Endodermal cell (in vitro differentiated cells): ENCODE measurements at regions not wholly inside any gene's neighbourhood (a gene's known extent, or its start where the extent isn't known, plus 50 kb on each side); places are given as distances from the start of the nearest gene placed in this dataset.

Experiments
- DNase-seq: peaks from one replicate; pipeline ENCODE4 v3.0.0-alpha.2; 2017
- H3K27ac ChIP-seq: 2 replicates; pipeline ENCODE4 v1.5.1; 2013; ENCODE audit warnings: mild to moderate bottlenecking, low read depth, low read length, moderate library complexity
- H3K27me3 ChIP-seq: 2 replicates; pipeline ENCODE4 v1.6.1; 2013; ENCODE audit warnings: mild to moderate bottlenecking, low read length, moderate library complexity; ENCODE audit not compliant: insufficient read depth, control insufficient read depth, poor library complexity, severe bottlenecking
- H3K36me3 ChIP-seq: 2 replicates; pipeline ENCODE4 v1.7.0; 2013; ENCODE audit warnings: mild to moderate bottlenecking, low read length, moderate library complexity; ENCODE audit not compliant: control insufficient read depth, insufficient read depth
- H3K4me1 ChIP-seq: one replicate; pipeline ENCODE4 v1.7.0; 2013; ENCODE audit warnings: low read length; ENCODE audit not compliant: control insufficient read depth, insufficient read depth
- H3K4me3 ChIP-seq: 2 replicates; pipeline ENCODE4 v1.5.1; 2013; ENCODE audit warnings: mild to moderate bottlenecking, low read length, moderate library complexity
- H3K9ac ChIP-seq: 2 replicates; pipeline ENCODE4 v1.6.1; 2013; ENCODE audit warnings: mild to moderate bottlenecking, low read length, moderate library complexity; ENCODE audit not compliant: poor library complexity, severe bottlenecking; ENCODE audit errors: extremely low read depth
- H3K9me3 ChIP-seq: 2 replicates; pipeline ENCODE4 v1.6.1; 2013; ENCODE audit warnings: mild to moderate bottlenecking, low read length, moderate library complexity; ENCODE audit not compliant: control insufficient read depth
- H3K27ac Mint-ChIP-seq: 2 replicates; pipeline ENCODE4 v1.8.0; 2020; ENCODE audit warnings: mixed read lengths
- H3K27me3 Mint-ChIP-seq: 2 replicates; pipeline ENCODE4 v1.8.0; 2021; ENCODE audit warnings: mild to moderate bottlenecking, mixed read lengths; ENCODE audit not compliant: insufficient read depth
- H3K36me3 Mint-ChIP-seq: 2 replicates; pipeline ENCODE4 v1.8.0; 2020; ENCODE audit warnings: low read depth, mixed read lengths
- H3K4me1 Mint-ChIP-seq: 2 replicates; pipeline ENCODE4 v1.8.0; 2020; ENCODE audit warnings: mixed read lengths
- H3K4me3 Mint-ChIP-seq: 2 replicates; pipeline ENCODE4 v1.8.0; 2020; ENCODE audit warnings: mild to moderate bottlenecking, moderate library complexity, mixed read lengths
- H3K9me3 Mint-ChIP-seq: 2 replicates; pipeline ENCODE4 v1.8.0; 2020; ENCODE audit warnings: mild to moderate bottlenecking, mixed read lengths
- WGBS, 2 experiments: methylation state at CpG; one replicate each; pipeline versions ENCODE4 v1.1.5 to v1.1.7; 2013; ENCODE audit warnings: missing lambda C conversion rate in 2 of 2, mixed read lengths in 1 of 2; ENCODE audit not compliant: insufficient coverage in 1 of 2, insufficient read length in 1 of 2; 5-methylcytosine and 5-hydroxymethylcytosine counted together
- TF ChIP-seq, protein P1 (sequence below): fragments of 200-600 bp; sonication (generic); conservative IDR thresholded peaks from 2 replicates; pipeline ENCODE4 v1.5.0; 2021; ENCODE audit warnings: antibody characterized with exemption, mild to moderate bottlenecking

DNA sequence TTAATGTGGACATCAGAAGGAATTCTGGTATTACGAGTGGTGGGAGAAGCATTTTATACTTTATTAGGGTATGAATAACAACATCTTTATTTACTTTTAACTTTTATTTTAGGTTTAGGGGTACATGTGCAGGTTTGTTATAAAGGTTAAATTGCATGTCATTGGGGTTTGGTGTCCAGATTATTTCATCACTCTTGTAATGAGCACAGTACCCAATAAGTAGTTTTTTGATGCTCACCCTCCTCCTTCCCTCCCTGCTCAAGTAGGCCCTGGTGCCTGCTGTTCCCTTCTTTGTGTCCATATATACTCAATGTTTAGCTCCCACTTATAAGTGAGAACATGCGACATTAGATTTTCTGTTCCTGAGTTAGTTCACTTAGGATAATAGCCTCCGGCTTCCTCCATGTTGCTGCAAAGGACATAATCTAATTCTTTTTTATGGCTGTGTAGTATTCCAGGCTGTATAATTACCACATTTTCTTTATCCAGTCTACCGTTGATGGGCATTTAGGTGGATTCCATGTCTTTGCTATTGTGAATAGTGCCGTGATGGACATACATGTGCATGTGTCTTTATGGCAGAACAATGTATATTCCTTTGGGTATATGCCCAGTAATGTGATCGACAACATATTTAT, 456.2 kb downstream of the XYLT1 start:
- Mint-ChIP-seq H3K4me1 (peaks cover 6% of the 10 kb centered on the region), H3K9me3 (peaks cover 8% of the 10 kb centered on the region), H3K36me3 (no peaks in the 10 kb centered on the region), H3K27ac (no peak overlapping the region), H3K4me3 (no peak overlapping the region), H3K27me3 (no peaks in the 10 kb centered on the region)
- H3K27ac ChIP-seq: no peak overlapping the region
- H3K36me3 ChIP-seq: no peaks in the 10 kb centered on the region
- H3K27me3 ChIP-seq: no peaks in the 10 kb centered on the region
- DNase-seq: no peak
- H3K9me3 ChIP-seq: no peaks in the 10 kb centered on the region
- TF ChIP-seq, protein P1, sequence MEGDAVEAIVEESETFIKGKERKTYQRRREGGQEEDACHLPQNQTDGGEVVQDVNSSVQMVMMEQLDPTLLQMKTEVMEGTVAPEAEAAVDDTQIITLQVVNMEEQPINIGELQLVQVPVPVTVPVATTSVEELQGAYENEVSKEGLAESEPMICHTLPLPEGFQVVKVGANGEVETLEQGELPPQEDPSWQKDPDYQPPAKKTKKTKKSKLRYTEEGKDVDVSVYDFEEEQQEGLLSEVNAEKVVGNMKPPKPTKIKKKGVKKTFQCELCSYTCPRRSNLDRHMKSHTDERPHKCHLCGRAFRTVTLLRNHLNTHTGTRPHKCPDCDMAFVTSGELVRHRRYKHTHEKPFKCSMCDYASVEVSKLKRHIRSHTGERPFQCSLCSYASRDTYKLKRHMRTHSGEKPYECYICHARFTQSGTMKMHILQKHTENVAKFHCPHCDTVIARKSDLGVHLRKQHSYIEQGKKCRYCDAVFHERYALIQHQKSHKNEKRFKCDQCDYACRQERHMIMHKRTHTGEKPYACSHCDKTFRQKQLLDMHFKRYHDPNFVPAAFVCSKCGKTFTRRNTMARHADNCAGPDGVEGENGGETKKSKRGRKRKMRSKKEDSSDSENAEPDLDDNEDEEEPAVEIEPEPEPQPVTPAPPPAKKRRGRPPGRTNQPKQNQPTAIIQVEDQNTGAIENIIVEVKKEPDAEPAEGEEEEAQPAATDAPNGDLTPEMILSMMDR: no peak
- WGBS, 2 experiments: 92 to 93% methylated on average over 2 to 5 of the region's 6 CpGs
- H3K4me3 ChIP-seq: no peak overlapping the region
- H3K4me1 ChIP-seq: no peaks in the 10 kb centered on the region
- H3K9ac ChIP-seq: no peak overlapping the region

DNA sequence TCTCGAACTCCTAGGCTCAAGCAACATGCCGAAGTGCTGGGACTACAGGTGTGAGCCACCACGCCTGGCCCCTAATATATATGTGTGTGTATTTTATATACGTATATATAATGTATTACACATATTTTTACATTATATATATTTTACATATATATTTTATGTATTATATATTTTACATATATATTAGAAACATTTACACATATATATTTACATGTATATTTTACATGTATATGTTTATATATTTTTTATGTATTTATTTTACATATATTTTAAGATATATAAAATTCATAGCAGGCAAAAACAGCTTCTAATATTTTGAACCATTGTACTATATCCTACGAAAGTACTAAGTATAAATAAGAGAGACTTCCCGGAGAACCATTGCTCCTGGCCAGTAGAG, 455.1 kb downstream of the XYLT1 start:
- Mint-ChIP-seq H3K4me3 (no peak overlapping the region), H3K36me3 (no peaks in the 10 kb centered on the region), H3K27me3 (peaks cover 1% of the 10 kb centered on the region), H3K4me1 (peaks cover 6% of the 10 kb centered on the region), H3K9me3 (peaks cover 8% of the 10 kb centered on the region), H3K27ac (no peak overlapping the region)
- Histone ChIP-seq H3K27me3 (no peaks in the 10 kb centered on the region), H3K9ac (no peak overlapping the region), H3K27ac (no peak overlapping the region), H3K4me1 (no peaks in the 10 kb centered on the region), H3K36me3 (no peaks in the 10 kb centered on the region), H3K4me3 (no peak overlapping the region), H3K9me3 (no peaks in the 10 kb centered on the region)
- WGBS, 2 experiments: 86 to 100% methylated on average over 1 to 4 of the region's 6 CpGs
- TF ChIP-seq, protein P1: no peak
- DNase-seq: no peak

DNA sequence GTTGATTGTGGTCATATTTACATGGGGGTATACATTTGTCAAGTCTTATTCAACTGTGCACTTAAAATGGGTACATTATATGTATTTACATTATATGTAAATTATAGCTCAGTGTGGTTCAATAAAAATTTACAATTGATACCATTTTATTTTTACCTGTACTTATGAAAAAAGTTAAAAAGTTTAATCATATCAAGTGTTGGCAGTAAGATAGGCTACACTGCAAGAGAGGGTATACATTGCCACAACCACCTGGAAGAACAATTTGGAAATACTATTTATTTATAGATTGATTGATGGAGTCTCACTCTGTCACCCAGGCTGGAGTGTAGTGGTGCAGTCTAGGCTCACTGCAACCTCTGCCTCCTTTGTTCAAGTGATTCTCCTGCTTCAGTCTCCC, 453.3 kb downstream of the XYLT1 start:
- Mint-ChIP-seq H3K27me3 (peaks cover 1% of the 10 kb centered on the region), H3K9me3 (peaks cover 3% of the 10 kb centered on the region), H3K4me3 (no peak overlapping the region), H3K36me3 (no peaks in the 10 kb centered on the region), H3K27ac (no peak overlapping the region), H3K4me1 (peaks cover 6% of the 10 kb centered on the region)
- TF ChIP-seq, protein P1: no peak
- Histone ChIP-seq H3K4me1 (no peaks in the 10 kb centered on the region), H3K27ac (no peak overlapping the region), H3K36me3 (no peaks in the 10 kb centered on the region), H3K9ac (no peak overlapping the region), H3K27me3 (no peaks in the 10 kb centered on the region), H3K4me3 (no peak overlapping the region), H3K9me3 (no peaks in the 10 kb centered on the region)
- no peak for DNase-seq
